CD8-positive, alpha-beta memory T cell (primary cell): ENCODE measurements at regions not wholly inside any gene's neighbourhood (a gene's known extent, or its start where the extent isn't known, plus 50 kb on each side); places are given as distances from the start of the nearest gene placed in this dataset.

ENCODE experiments used
- CTCF ChIA-PET: fragments of 350-600 bp; sonication (Branson Sonifier 250); formaldehyde crosslinking; loops from one replicate; lab custom pipeline; 2021; ENCODE audit warnings: antibody characterized with exemption; lab: Charles Lee
- POLR2A ChIA-PET: fragments of 350-600 bp; sonication (Branson Sonifier 250); formaldehyde crosslinking; loops from one replicate; lab custom pipeline; 2021; ENCODE audit warnings: antibody characterized with exemption; lab: Charles Lee
- DNase-seq, 5 donors: peaks; one replicate each; pipeline versions ENCODE4 v3.0.0 to v3.0.0-alpha.2; 2020 to 2022; ENCODE audit warnings: mixed read lengths in 1 of 5
- H3K27ac ChIP-seq: one replicate; pipeline ENCODE4 v1.7.0; 2013; ENCODE audit warnings: low read depth, mild to moderate bottlenecking, low read length, moderate library complexity
- H3K27me3 ChIP-seq: 2 replicates; pipeline ENCODE4 v1.7.0; 2013; ENCODE audit warnings: low read length, mild to moderate bottlenecking; ENCODE audit not compliant: insufficient read depth, poor library complexity, severe bottlenecking
- H3K36me3 ChIP-seq: 2 replicates; pipeline ENCODE4 v1.7.0; 2013; ENCODE audit warnings: mild to moderate bottlenecking, low read length, moderate library complexity; ENCODE audit not compliant: insufficient read depth
- H3K4me1 ChIP-seq: 2 replicates; pipeline ENCODE4 v1.7.0; 2013; ENCODE audit warnings: mild to moderate bottlenecking, low read length, moderate library complexity; ENCODE audit not compliant: insufficient read depth
- H3K4me3 ChIP-seq: 2 replicates; pipeline ENCODE4 v1.7.0; 2013; ENCODE audit warnings: mild to moderate bottlenecking, low read length
- H3K9me3 ChIP-seq: 2 replicates; pipeline ENCODE4 v1.7.0; 2013; ENCODE audit warnings: mild to moderate bottlenecking, low read length
- H3K27ac Mint-ChIP-seq, 8 donors: one replicate each; pipeline ENCODE4 v1.8.0; 2020 to 2021; ENCODE audit warnings: mixed read lengths in 8 of 8, mild to moderate bottlenecking in 6 of 8, inconsistent platforms in 3 of 8, moderate library complexity in 3 of 8
- H3K27me3 Mint-ChIP-seq, 2 donors: one replicate each; pipeline ENCODE4 v1.8.0; 2020 to 2021; ENCODE audit warnings: mixed read lengths in 2 of 2, mild to moderate bottlenecking in 1 of 2, moderate library complexity in 1 of 2
- H3K36me3 Mint-ChIP-seq, 3 donors: one replicate each; pipeline ENCODE4 v1.8.0; 2020 to 2021; ENCODE audit warnings: mixed read lengths in 3 of 3, inconsistent platforms in 1 of 3, mild to moderate bottlenecking in 1 of 3
- H3K4me1 Mint-ChIP-seq, 3 donors: one replicate each; pipeline ENCODE4 v1.8.0; 2020 to 2021; ENCODE audit warnings: mixed read lengths in 3 of 3, inconsistent platforms in 1 of 3, mild to moderate bottlenecking in 1 of 3
- H3K4me3 Mint-ChIP-seq, 7 donors: one replicate each; pipeline ENCODE4 v1.8.0; 2020 to 2021; ENCODE audit warnings: mixed read lengths in 7 of 7, mild to moderate bottlenecking in 6 of 7, moderate library complexity in 4 of 7, inconsistent platforms in 2 of 7
- H3K9me3 Mint-ChIP-seq, 5 donors: one replicate each; pipeline ENCODE4 v1.8.0; 2020 to 2022; ENCODE audit warnings: mixed read lengths in 5 of 5, mild to moderate bottlenecking in 3 of 5, moderate library complexity in 2 of 5, inconsistent platforms in 1 of 5

DNA sequence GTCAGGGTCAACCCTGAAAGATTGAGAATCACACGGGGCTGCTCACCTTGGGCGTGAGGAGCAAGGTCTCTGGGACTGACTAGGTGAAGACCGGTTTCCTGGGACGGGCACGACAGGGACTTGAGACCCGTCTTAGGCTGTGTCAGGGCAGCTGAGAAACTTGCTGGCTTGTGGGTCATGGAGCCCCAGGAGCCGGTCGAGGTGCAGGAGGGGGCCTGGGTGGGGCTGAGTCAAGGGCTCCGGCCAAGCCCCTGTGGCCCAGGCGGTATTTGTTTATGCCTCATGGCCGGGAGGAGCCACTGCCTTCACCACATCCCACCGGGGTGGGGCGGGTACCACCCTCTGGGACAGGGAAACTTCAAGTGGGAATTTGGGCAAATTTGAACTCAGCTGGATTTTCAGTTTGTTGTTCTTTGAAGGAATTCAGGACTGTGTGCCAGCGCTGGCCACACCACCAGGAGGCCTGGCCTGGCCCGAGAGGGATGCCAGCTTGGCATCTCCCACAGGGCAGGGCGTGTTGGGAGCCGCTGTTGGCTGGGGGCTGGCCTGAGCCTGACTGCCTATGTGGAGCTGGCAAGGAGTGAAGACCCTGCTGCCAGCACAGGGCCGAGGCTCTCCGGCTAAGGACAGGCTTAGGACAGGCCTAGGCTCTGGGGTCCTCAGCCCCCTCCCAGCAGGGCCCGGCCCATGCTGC lies 116.1 kb downstream of the METRNL start:
- H3K36me3 Mint-ChIP-seq: no peaks in the 10 kb centered on the region
- peaks cover 28% of the 10 kb centered on the region for H3K4me1 ChIP-seq
- no peak overlapping the region for H3K27ac ChIP-seq
- H3K27ac Mint-ChIP-seq: peak overlapping the region in 2 of 8 donors; percentile 29 to 50
- peaks cover 0 to 1% of the 10 kb centered on the region in 2 donors for H3K27me3 Mint-ChIP-seq
- peak overlapping the region in 1 of 7 donors; percentile 54 for H3K4me3 Mint-ChIP-seq
- no peaks in the 10 kb centered on the region for H3K9me3 Mint-ChIP-seq
- ChIA-PET POLR2A (no interaction called here), CTCF (no interaction called here)
- peaks cover 23 to 46% (median 39%) of the 10 kb centered on the region in 3 donors for H3K4me1 Mint-ChIP-seq
- H3K4me3 ChIP-seq: no peak overlapping the region
- no peaks in the 10 kb centered on the region for H3K9me3 ChIP-seq
- no peaks in the 10 kb centered on the region for H3K36me3 ChIP-seq
- no peaks in the 10 kb centered on the region for H3K27me3 ChIP-seq
- DNase-seq: peak in 1 of 5 donors; percentile 42

DNA sequence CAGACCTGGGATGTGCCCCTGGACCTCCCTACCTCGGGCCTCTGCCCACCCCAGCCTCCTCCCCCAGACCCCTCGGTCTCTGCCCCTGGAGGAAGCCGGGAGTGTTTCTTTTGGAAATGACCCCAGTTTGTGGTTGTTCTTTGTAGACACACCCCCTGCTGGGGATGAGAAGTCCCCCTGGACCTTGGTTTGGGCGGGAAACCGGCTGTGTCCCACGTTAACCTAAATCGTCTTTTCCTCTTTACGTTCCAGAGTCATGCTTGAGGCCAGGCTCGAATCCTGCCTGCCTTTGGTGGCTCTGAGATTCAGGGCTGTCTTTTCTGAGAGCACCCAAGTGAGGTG lies 116.6 kb downstream of the METRNL start:
- H3K27ac Mint-ChIP-seq: no peak overlapping the region
- no peak overlapping the region for H3K4me3 Mint-ChIP-seq
- ChIA-PET POLR2A (no interaction called here), CTCF (no interaction called here)
- H3K36me3 ChIP-seq: no peaks in the 10 kb centered on the region
- DNase-seq: peak in 1 of 5 donors; percentile 30
- H3K27me3 ChIP-seq: no peaks in the 10 kb centered on the region
- H3K36me3 Mint-ChIP-seq: no peaks in the 10 kb centered on the region
- H3K27ac ChIP-seq: no peak overlapping the region
- peaks cover 33% of the 10 kb centered on the region for H3K4me1 ChIP-seq
- no peaks in the 10 kb centered on the region for H3K9me3 ChIP-seq
- H3K4me1 Mint-ChIP-seq: peaks cover 28 to 50% (median 42%) of the 10 kb centered on the region in 3 donors
- H3K27me3 Mint-ChIP-seq: peaks cover 0 to 2% of the 10 kb centered on the region in 2 donors
- H3K4me3 ChIP-seq: no peak overlapping the region
- H3K9me3 Mint-ChIP-seq: no peaks in the 10 kb centered on the region

DNA sequence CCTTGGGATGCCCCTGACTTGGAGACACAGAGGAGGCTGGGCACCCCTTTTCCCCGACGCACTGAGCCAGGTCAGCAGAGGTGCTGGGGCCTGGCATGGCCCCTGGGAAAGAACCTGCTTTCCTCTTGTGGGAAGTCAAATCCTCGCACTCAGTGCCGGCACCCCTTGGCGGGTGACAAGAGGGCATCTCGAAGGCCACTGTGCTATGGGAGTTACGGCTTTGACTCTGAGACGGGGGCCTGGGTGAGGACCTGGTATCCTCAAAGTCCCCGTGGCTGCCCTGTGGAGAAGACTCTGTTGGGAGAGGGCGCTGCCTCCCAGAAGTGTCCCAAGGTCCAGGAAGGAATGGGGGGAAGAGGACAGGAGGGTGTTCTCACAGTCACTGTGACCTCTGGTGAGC lies 117.0 kb downstream of the METRNL start:
- Histone ChIP-seq H3K27me3 (no peaks in the 10 kb centered on the region), H3K27ac (no peak overlapping the region), H3K36me3 (no peaks in the 10 kb centered on the region), H3K4me3 (no peak overlapping the region), H3K9me3 (no peaks in the 10 kb centered on the region), H3K4me1 (peaks cover 37% of the 10 kb centered on the region)
- Mint-ChIP-seq H3K27ac (no peak overlapping the region), H3K9me3 (no peaks in the 10 kb centered on the region), H3K4me3 (no peak overlapping the region), H3K27me3 (peaks cover 0 to 2% of the 10 kb centered on the region in 2 donors), H3K4me1 (peaks cover 32 to 50% (median 42%) of the 10 kb centered on the region in 3 donors), H3K36me3 (no peaks in the 10 kb centered on the region)
- POLR2A ChIA-PET: no interaction called here
- peak in 1 of 5 donors; percentile 40 for DNase-seq
- CTCF ChIA-PET: no interaction called here

DNA sequence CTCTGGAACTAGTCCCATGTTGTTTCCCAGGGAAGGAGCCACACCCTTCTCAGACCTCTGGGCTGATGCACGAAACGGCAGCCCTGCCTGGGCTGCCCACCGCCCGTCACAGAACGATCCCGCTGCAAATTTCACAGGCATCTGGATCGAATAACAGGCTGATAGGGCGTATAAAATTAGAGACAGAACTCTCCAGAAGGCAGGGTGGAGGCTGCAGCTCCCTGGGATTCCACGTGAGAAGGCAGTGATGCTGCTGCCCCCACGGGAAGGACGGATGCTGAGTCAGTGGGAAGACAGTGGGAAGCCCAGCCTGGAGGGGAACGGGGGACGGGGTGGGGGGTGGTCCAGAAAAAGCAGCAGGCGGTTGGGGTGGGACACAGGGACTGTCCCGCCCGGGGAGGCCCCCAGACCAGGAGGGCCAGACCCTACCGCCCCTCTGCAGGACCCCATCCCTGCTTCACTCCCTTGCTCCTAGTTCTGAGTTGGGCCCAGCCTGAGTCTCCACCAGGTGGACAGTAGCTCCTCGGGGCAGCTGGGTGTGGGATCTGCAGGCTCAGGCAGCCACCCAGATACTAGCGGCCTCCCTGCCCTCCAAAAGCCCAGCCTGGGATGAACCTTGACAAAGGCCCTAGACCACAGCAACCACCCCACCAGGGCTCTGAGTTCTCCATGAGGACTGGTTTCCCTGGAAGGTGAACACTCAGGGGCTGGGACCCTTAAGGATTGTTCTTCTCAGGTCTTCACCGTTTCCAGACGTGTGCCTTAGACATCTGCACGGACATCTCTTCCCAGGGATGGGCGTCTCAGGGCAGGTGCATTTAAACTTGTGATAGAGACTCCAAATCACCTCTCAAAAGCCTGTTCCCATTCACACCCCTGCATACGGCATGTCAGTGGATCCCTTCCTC lies 117.8 kb downstream of the METRNL start:
- Mint-ChIP-seq H3K27ac (peak overlapping the region in 1 of 8 donors; percentile 47), H3K36me3 (no peaks in the 10 kb centered on the region), H3K27me3 (peaks cover 0 to 3% of the 10 kb centered on the region in 2 donors), H3K4me3 (peak overlapping the region in 3 of 7 donors; percentile 16 to 39 (median 24)), H3K4me1 (peaks cover 37 to 55% (median 46%) of the 10 kb centered on the region in 3 donors), H3K9me3 (no peaks in the 10 kb centered on the region)
- ChIA-PET CTCF (interaction anchor here (0.6 kb wide), 1 partner anchor 68 kb away, joined by 3 read pairs; no protein-coding TSS in a partner anchor), POLR2A (no interaction called here)
- Histone ChIP-seq H3K4me3 (no peak overlapping the region), H3K4me1 (peaks cover 42% of the 10 kb centered on the region), H3K36me3 (no peaks in the 10 kb centered on the region), H3K9me3 (no peaks in the 10 kb centered on the region), H3K27me3 (no peaks in the 10 kb centered on the region), H3K27ac (no peak overlapping the region)
- peak in 1 of 5 donors; percentile 41 for DNase-seq

DNA sequence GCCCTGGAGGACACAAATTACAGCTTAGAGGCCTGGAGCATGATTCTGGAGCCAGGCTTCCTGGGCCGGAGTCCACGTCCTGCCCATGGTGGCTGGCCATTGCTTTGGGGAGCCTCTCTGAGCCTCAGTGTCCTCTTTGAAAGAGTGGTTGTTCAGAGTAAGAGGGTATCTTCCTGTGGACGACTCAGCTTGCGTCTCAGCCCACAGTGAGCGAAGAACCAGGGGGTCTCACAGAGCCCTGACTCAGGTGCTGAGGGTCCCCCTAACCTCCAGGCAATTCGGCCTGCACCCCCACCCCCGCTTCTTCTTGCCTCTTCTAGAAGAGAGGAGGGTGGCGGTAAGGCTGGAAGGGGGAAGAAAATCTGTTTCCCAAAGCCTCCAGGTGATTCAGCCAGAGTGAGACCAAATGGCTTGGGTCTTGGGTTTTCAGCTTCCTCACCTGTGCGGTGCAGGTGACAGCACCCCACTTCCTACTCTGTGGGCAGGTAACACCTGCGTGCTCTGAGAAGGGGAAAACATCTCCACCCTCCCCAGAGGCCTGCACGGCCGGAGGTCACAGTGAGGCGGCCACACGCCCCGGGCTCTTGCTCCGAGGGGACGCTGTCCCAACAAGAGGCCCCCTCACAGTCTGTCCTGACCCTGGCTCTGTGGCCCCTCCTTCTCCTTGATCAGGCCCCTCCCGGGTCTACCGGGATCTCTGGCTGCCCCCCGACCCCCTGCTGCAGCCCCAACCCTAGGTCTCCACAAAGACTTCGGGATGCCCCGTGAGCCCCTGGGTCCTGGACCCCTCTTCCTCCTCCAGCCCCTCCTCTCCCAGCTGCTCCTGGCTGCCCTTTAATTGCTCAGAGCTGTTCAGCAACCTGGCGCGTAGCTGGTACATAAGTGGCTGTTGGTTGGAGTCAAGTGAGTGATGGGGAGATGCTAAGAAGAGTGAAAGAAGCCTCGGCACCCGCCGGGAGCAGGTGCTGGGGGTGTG lies 119.2 kb downstream of the METRNL start:
- Histone ChIP-seq H3K27ac (peak overlapping the region; percentile 90), H3K9me3 (no peaks in the 10 kb centered on the region), H3K4me1 (peaks cover 39% of the 10 kb centered on the region), H3K4me3 (peak overlapping the region; percentile 51), H3K36me3 (no peaks in the 10 kb centered on the region), H3K27me3 (no peaks in the 10 kb centered on the region)
- Mint-ChIP-seq H3K36me3 (no peaks in the 10 kb centered on the region), H3K27ac (peak overlapping the region; percentile 95 to 99 (median 98)), H3K4me1 (peaks cover 36 to 55% (median 46%) of the 10 kb centered on the region in 3 donors), H3K4me3 (peak overlapping the region; percentile 85 to 95 (median 89)), H3K27me3 (peaks cover 0 to 3% of the 10 kb centered on the region in 2 donors), H3K9me3 (no peaks in the 10 kb centered on the region)
- ChIA-PET POLR2A (interaction anchor here (0.9 kb wide), 1 partner anchor 14 kb away, joined by 6 read pairs; no protein-coding TSS in a partner anchor), CTCF (interaction anchor here (0.8 to 3.5 kb wide), 3 partner anchors 314 to 423 kb away, joined by 3 to 15 read pairs (median 4); no protein-coding TSS in a partner anchor)
- peak in 1 of 5 donors; percentile 45 for DNase-seq

DNA sequence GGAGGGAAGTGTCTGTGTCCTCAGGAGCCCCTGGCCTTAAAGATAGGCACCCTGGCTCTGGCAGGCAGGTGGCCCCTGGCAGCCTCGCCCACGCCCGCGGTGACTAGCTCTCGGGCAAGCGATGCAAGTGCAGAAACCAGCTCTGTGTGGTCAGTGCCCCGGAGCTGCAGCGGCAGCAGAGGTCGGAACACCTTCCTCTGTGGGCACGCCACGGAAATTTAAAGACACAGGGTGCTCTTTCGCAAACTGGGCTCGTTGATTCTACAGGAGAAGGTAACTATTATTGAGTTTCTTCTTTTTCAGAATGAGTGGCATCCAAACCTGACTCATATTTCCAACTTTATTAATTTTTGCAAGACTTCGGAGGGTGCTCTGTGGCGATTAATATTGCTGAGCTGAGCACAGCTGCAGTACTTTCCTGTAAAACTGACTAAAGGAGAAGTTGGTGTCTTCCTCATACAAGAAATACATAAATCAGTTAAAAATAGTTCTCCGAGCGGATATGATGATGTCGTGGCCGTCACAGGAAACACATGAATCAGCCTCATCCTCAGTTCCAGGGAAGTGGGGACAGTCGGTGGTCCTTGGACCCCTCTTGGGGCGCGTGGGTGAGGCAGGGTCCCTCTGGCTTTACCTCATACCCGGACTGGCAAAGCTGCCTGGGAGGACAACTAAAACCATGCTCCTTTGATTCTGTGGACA lies 120.2 kb downstream of the METRNL start:
- no peaks in the 10 kb centered on the region for H3K36me3 ChIP-seq
- CTCF ChIA-PET: interaction anchor here (1.2 to 3.5 kb wide), 3 partner anchors 269 to 424 kb away, joined by 3 to 15 read pairs (median 4); no protein-coding TSS in a partner anchor
- Mint-ChIP-seq H3K9me3 (no peaks in the 10 kb centered on the region), H3K27me3 (peaks cover 0 to 6% of the 10 kb centered on the region in 2 donors), H3K4me3 (peak overlapping the region; percentile 85 to 95 (median 89)), H3K27ac (peak overlapping the region; percentile 95 to 99 (median 98)), H3K4me1 (peaks cover 30 to 51% (median 43%) of the 10 kb centered on the region in 3 donors), H3K36me3 (no peaks in the 10 kb centered on the region)
- H3K27ac ChIP-seq: peak overlapping the region; percentile 90
- H3K27me3 ChIP-seq: no peaks in the 10 kb centered on the region
- H3K9me3 ChIP-seq: no peaks in the 10 kb centered on the region
- POLR2A ChIA-PET: interaction anchor here (0.9 to 1.4 kb wide), 2 partner anchors 15 to 116 kb away, joined by 4 to 6 read pairs; no protein-coding TSS in a partner anchor
- peak; percentile 20 to 66 (median 34) for DNase-seq
- H3K4me3 ChIP-seq: peak overlapping the region; percentile 51
- H3K4me1 ChIP-seq: peaks cover 37% of the 10 kb centered on the region
